PC-3 (cell line): ENCODE measurements at regions not wholly inside any gene's neighbourhood (a gene's known extent, or its start where the extent isn't known, plus 50 kb on each side); places are given as distances from the start of the nearest gene placed in this dataset.

Source experiments
- EZH2 ChIP-seq: fragments of 300-600 bp; sonication (generic); IDR thresholded peaks from one replicate; pipeline ENCODE4 v1.6.1; 2017; ENCODE audit warnings: antibody characterized with exemption, mild to moderate bottlenecking, low read length; ENCODE audit not compliant: unreplicated experiment
- EZH2phosphoT487 ChIP-seq: fragments of 300-600 bp; sonication (generic); IDR thresholded peaks from 2 replicates; pipeline ENCODE4 v1.6.1; 2018; ENCODE audit warnings: mild to moderate bottlenecking, antibody characterized with exemption, low read length, borderline replicate concordance
- TF ChIP-seq, protein P1 (sequence below): fragments of 300-600 bp; sonication (generic); conservative IDR thresholded peaks from 2 replicates; pipeline ENCODE4 v1.5.1; 2017; ENCODE audit warnings: antibody characterized with exemption, low read depth, mild to moderate bottlenecking, low read length

DNA sequence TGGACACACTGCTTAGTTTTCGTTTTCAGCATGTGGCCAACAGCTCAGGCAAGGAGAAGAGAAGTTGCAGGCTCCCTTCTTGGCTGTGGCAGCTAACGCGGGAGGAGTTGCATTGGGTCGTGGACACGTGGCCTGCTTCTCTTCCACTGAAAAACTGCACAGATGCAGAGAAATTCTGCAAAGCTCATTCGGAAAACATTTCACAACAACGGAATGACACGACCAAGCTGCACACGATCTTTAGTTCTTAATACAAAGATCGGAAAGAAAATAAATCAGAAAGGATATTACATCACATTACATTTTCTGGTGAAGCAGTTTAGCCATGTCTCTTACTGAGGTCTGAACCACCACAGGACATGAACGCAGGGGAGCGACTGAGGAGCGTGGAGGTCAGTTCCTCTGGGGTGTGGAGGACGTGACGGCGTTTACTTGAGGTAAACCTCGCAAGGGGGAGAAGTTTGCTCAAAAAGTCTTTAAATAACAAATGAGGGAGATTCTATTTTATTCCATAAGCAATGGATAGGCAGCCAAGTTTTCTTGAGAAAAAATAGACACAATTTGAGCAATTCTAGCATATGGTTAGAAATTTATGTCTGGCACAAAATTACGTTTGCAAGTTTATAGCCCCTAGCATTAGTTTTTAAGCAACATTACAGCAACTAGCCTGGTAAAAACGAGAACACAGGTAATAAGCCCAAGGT, 178.3 kb downstream of the THBS2 start:
- TF ChIP-seq, protein P1, sequence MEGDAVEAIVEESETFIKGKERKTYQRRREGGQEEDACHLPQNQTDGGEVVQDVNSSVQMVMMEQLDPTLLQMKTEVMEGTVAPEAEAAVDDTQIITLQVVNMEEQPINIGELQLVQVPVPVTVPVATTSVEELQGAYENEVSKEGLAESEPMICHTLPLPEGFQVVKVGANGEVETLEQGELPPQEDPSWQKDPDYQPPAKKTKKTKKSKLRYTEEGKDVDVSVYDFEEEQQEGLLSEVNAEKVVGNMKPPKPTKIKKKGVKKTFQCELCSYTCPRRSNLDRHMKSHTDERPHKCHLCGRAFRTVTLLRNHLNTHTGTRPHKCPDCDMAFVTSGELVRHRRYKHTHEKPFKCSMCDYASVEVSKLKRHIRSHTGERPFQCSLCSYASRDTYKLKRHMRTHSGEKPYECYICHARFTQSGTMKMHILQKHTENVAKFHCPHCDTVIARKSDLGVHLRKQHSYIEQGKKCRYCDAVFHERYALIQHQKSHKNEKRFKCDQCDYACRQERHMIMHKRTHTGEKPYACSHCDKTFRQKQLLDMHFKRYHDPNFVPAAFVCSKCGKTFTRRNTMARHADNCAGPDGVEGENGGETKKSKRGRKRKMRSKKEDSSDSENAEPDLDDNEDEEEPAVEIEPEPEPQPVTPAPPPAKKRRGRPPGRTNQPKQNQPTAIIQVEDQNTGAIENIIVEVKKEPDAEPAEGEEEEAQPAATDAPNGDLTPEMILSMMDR = no peak
- TF ChIP-seq EZH2phosphoT487 (no peak), EZH2 (no peak)
